WTC11 (cell line): ENCODE measurements at regions not wholly inside any gene's neighbourhood (a gene's known extent, or its start where the extent isn't known, plus 50 kb on each side); places are given as distances from the start of the nearest gene placed in this dataset.

Experiments
- ATAC-seq: fragments of 200-7000 bp; cut with Tn5 transposase; 2 replicates; pipeline ENCODE4 v1.10.0; 2021; ENCODE audit warnings: mild to moderate bottlenecking, moderate library complexity
- CTCF ChIA-PET: fragments of 300-600 bp; sonication (Branson Sonifier 250); formaldehyde crosslinking; loops from one replicate; lab custom pipeline; 2021; ENCODE audit warnings: antibody characterized with exemption; lab: Charles Lee
- POLR2A ChIA-PET: fragments of 350-600 bp; sonication (Branson Sonifier 250); formaldehyde crosslinking; loops from one replicate; lab custom pipeline; 2021; ENCODE audit warnings: antibody characterized with exemption; lab: Charles Lee
- DNase-seq: peaks from one replicate; pipeline ENCODE4 v3.0.0; 2021; ENCODE audit warnings: low spot score
- H3K27ac Mint-ChIP-seq: 2 replicates; pipeline ENCODE4 v1.8.0; 2021; ENCODE audit warnings: mixed read lengths
- H3K27me3 Mint-ChIP-seq: 2 replicates; pipeline ENCODE4 v1.8.0; 2021; ENCODE audit warnings: low read depth, mild to moderate bottlenecking, moderate library complexity, mixed read lengths
- H3K36me3 Mint-ChIP-seq: 2 replicates; pipeline ENCODE4 v1.8.0; 2021; ENCODE audit warnings: mixed read lengths
- H3K4me1 Mint-ChIP-seq: 2 replicates; pipeline ENCODE4 v1.8.0; 2022; ENCODE audit warnings: mixed read lengths
- H3K4me3 Mint-ChIP-seq: 2 replicates; pipeline ENCODE4 v1.8.0; 2021; ENCODE audit warnings: mild to moderate bottlenecking, moderate library complexity, mixed read lengths
- H3K9me3 Mint-ChIP-seq: 2 replicates; pipeline ENCODE4 v1.8.0; 2021; ENCODE audit warnings: mixed read lengths
- ESRRA ChIP-seq: sonication (generic); formaldehyde crosslinking; IDR thresholded peaks from 2 replicates; pipeline ENCODE4 v1.8.1; 2022; ENCODE audit warnings: mild to moderate bottlenecking, missing genetic modification reagents, borderline replicate concordance
- GRHL2 ChIP-seq: fragments of 250-450 bp; sonication (Bioruptor Pico); IDR thresholded peaks from 2 replicates; pipeline ENCODE4 v1.8.0; 2022; ENCODE audit warnings: mild to moderate bottlenecking, moderate library complexity; ENCODE audit not compliant: insufficient replicate concordance, severe bottlenecking
- GTF2I ChIP-seq: fragments of 250-450 bp; sonication (Bioruptor Pico); conservative IDR thresholded peaks from 2 replicates; pipeline ENCODE4 v1.4.0; 2021; ENCODE audit warnings: mild to moderate bottlenecking
- NFE2L1 ChIP-seq: sonication (generic); formaldehyde crosslinking; IDR thresholded peaks from 2 replicates; pipeline ENCODE4 v1.8.1; 2023; ENCODE audit warnings: missing genetic modification reagents
- NR2C2 ChIP-seq: sonication (generic); formaldehyde crosslinking; IDR thresholded peaks from 2 replicates; pipeline ENCODE4 v1.8.0; 2022; ENCODE audit warnings: mild to moderate bottlenecking, missing genetic modification reagents
- TCF7 ChIP-seq: sonication (generic); formaldehyde crosslinking; IDR thresholded peaks from 2 replicates; pipeline ENCODE4 v1.8.0; 2022; ENCODE audit warnings: mild to moderate bottlenecking, low read depth, missing genetic modification reagents, moderate library complexity
- TEAD4 ChIP-seq: sonication (generic); formaldehyde crosslinking; IDR thresholded peaks from 2 replicates; pipeline ENCODE4 v1.8.0; 2022; ENCODE audit warnings: mild to moderate bottlenecking, missing genetic modification reagents
- ZNF263 ChIP-seq: sonication (generic); formaldehyde crosslinking; IDR thresholded peaks from 2 replicates; pipeline ENCODE4 v1.8.1; 2022; ENCODE audit warnings: low read depth, mild to moderate bottlenecking, moderate library complexity, missing genetic modification reagents
- ZNF423 ChIP-seq: fragments of 250-450 bp; sonication (Bioruptor Pico); IDR thresholded peaks from 2 replicates; pipeline ENCODE4 v2.1.2; 2022; ENCODE audit warnings: mild to moderate bottlenecking, moderate library complexity
- TF ChIP-seq, protein P1 (sequence below): sonication (generic); formaldehyde crosslinking; IDR thresholded peaks from 2 replicates; pipeline ENCODE4 v1.8.0; 2023; ENCODE audit warnings: mild to moderate bottlenecking, missing genetic modification reagents
- TF ChIP-seq, protein P2 (sequence below): sonication (generic); formaldehyde crosslinking; conservative IDR thresholded peaks from 2 replicates; pipeline ENCODE4 v1.8.1; 2023; ENCODE audit warnings: mild to moderate bottlenecking, low read depth, missing genetic modification reagents, moderate library complexity
- TF ChIP-seq, protein P3 (sequence below): sonication (generic); formaldehyde crosslinking; IDR thresholded peaks from 2 replicates; pipeline ENCODE4 v1.8.0; 2022; ENCODE audit warnings: mild to moderate bottlenecking, missing genetic modification reagents
- TF ChIP-seq, protein P4 (sequence below): sonication (generic); formaldehyde crosslinking; IDR thresholded peaks from 2 replicates; pipeline ENCODE4 v1.8.0; 2022; ENCODE audit warnings: mild to moderate bottlenecking, missing genetic modification reagents
- TF ChIP-seq, protein P5 (sequence below): fragments of 250-450 bp; sonication (Bioruptor Pico); IDR thresholded peaks from 2 replicates; pipeline ENCODE4 v1.9.0; 2021; ENCODE audit warnings: moderate library complexity, mild to moderate bottlenecking, inconsistent platforms, borderline replicate concordance
- TF ChIP-seq, protein P6 (sequence below): sonication (generic); formaldehyde crosslinking; IDR thresholded peaks from 2 replicates; pipeline ENCODE4 v1.8.1; 2022; ENCODE audit warnings: mild to moderate bottlenecking, missing genetic modification reagents, moderate library complexity, borderline replicate concordance
- TF ChIP-seq, protein P7 (sequence below): sonication (generic); formaldehyde crosslinking; conservative IDR thresholded peaks from 2 replicates; pipeline ENCODE4 v1.8.1; 2022; ENCODE audit warnings: mild to moderate bottlenecking, missing genetic modification reagents
- TF ChIP-seq, protein P8 (sequence below): sonication (generic); formaldehyde crosslinking; IDR thresholded peaks from 2 replicates; pipeline ENCODE4 v1.8.0; 2023; ENCODE audit warnings: missing genetic modification reagents
- TF ChIP-seq, protein P9 (sequence below): sonication (generic); formaldehyde crosslinking; IDR thresholded peaks from 2 replicates; pipeline ENCODE4 v1.8.1; 2023; ENCODE audit warnings: mild to moderate bottlenecking, missing genetic modification reagents

DNA sequence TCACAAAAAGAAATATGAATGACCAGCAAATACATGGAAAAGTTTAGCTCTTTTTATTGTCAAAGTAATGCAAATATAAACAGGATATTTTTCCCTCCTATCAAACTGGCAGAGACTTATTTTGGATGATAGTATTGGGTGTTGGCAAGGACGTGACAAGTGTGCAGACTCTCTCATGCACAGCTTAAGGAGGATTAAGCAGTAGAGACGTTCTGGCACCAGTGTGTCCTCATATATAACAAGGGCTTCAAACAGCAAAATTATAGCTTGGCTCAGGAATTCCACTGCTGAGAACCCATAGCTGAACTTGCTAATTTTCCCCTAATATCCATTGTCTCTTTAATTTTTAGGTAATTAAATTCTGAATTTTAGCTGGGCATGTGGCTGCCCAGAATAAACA, 114.4 kb downstream of the FAM124B start (continued):
- TF ChIP-seq, protein P1, sequence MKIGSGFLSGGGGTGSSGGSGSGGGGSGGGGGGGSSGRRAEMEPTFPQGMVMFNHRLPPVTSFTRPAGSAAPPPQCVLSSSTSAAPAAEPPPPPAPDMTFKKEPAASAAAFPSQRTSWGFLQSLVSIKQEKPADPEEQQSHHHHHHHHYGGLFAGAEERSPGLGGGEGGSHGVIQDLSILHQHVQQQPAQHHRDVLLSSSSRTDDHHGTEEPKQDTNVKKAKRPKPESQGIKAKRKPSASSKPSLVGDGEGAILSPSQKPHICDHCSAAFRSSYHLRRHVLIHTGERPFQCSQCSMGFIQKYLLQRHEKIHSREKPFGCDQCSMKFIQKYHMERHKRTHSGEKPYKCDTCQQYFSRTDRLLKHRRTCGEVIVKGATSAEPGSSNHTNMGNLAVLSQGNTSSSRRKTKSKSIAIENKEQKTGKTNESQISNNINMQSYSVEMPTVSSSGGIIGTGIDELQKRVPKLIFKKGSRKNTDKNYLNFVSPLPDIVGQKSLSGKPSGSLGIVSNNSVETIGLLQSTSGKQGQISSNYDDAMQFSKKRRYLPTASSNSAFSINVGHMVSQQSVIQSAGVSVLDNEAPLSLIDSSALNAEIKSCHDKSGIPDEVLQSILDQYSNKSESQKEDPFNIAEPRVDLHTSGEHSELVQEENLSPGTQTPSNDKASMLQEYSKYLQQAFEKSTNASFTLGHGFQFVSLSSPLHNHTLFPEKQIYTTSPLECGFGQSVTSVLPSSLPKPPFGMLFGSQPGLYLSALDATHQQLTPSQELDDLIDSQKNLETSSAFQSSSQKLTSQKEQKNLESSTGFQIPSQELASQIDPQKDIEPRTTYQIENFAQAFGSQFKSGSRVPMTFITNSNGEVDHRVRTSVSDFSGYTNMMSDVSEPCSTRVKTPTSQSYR (CRISPR knock-in tag) = no peak
- TF ChIP-seq TEAD4 = no peak
- TF ChIP-seq, protein P2, sequence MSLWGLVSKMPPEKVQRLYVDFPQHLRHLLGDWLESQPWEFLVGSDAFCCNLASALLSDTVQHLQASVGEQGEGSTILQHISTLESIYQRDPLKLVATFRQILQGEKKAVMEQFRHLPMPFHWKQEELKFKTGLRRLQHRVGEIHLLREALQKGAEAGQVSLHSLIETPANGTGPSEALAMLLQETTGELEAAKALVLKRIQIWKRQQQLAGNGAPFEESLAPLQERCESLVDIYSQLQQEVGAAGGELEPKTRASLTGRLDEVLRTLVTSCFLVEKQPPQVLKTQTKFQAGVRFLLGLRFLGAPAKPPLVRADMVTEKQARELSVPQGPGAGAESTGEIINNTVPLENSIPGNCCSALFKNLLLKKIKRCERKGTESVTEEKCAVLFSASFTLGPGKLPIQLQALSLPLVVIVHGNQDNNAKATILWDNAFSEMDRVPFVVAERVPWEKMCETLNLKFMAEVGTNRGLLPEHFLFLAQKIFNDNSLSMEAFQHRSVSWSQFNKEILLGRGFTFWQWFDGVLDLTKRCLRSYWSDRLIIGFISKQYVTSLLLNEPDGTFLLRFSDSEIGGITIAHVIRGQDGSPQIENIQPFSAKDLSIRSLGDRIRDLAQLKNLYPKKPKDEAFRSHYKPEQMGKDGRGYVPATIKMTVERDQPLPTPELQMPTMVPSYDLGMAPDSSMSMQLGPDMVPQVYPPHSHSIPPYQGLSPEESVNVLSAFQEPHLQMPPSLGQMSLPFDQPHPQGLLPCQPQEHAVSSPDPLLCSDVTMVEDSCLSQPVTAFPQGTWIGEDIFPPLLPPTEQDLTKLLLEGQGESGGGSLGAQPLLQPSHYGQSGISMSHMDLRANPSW = no peak
- TF ChIP-seq NR2C2 (CRISPR knock-in tag) = no peak
- TF ChIP-seq, protein P3, sequence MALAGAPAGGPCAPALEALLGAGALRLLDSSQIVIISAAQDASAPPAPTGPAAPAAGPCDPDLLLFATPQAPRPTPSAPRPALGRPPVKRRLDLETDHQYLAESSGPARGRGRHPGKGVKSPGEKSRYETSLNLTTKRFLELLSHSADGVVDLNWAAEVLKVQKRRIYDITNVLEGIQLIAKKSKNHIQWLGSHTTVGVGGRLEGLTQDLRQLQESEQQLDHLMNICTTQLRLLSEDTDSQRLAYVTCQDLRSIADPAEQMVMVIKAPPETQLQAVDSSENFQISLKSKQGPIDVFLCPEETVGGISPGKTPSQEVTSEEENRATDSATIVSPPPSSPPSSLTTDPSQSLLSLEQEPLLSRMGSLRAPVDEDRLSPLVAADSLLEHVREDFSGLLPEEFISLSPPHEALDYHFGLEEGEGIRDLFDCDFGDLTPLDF (CRISPR knock-in tag) = no peak
- TF ChIP-seq, protein P4, sequence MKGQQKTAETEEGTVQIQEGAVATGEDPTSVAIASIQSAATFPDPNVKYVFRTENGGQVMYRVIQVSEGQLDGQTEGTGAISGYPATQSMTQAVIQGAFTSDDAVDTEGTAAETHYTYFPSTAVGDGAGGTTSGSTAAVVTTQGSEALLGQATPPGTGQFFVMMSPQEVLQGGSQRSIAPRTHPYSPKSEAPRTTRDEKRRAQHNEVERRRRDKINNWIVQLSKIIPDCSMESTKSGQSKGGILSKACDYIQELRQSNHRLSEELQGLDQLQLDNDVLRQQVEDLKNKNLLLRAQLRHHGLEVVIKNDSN (CRISPR knock-in tag) = no peak
- no peak for TF ChIP-seq NFE2L1
- no peak for TF ChIP-seq ESRRA (CRISPR knock-in tag)
- TF ChIP-seq ZNF263 (CRISPR knock-in tag) = no peak
- TF ChIP-seq, protein P5, sequence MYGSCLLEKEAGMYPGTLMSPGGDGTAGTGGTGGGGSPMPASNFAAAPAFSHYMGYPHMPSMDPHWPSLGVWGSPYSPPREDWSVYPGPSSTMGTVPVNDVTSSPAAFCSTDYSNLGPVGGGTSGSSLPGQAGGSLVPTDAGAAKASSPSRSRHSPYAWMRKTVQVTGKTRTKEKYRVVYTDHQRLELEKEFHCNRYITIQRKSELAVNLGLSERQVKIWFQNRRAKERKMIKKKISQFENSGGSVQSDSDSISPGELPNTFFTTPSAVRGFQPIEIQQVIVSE = no peak
- TF ChIP-seq, all 79 proteins: peak for 0

DNA sequence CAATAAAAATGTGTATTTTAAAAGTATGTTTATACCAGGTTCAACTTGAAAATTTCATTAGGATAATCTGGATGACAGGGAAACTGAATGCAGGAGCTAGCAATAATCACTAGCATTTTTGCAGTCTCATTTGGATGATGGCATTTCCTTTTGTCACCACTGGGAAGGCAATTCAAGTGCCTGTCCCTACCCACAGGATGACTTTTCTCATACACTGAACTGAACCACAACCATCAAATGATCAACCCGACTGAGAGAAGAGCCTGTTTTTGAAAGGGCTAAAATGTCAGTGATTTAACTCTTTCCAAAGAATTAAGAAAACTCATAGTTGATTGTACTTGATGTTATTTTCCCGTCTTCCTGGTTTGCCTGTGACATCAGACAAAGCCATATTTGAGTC, 115.0 kb downstream of the FAM124B start:
- POLR2A ChIA-PET = no interaction called here
- TF ChIP-seq, protein P6, sequence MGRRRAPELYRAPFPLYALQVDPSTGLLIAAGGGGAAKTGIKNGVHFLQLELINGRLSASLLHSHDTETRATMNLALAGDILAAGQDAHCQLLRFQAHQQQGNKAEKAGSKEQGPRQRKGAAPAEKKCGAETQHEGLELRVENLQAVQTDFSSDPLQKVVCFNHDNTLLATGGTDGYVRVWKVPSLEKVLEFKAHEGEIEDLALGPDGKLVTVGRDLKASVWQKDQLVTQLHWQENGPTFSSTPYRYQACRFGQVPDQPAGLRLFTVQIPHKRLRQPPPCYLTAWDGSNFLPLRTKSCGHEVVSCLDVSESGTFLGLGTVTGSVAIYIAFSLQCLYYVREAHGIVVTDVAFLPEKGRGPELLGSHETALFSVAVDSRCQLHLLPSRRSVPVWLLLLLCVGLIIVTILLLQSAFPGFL = no peak
- TF ChIP-seq GTF2I = no peak
- TF ChIP-seq ESRRA (CRISPR knock-in tag) = no peak
- TF ChIP-seq, protein P7, sequence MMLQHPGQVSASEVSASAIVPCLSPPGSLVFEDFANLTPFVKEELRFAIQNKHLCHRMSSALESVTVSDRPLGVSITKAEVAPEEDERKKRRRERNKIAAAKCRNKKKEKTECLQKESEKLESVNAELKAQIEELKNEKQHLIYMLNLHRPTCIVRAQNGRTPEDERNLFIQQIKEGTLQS (CRISPR knock-in tag) = no peak
- TF ChIP-seq TCF7 = no peak
- TF ChIP-seq, protein P8, sequence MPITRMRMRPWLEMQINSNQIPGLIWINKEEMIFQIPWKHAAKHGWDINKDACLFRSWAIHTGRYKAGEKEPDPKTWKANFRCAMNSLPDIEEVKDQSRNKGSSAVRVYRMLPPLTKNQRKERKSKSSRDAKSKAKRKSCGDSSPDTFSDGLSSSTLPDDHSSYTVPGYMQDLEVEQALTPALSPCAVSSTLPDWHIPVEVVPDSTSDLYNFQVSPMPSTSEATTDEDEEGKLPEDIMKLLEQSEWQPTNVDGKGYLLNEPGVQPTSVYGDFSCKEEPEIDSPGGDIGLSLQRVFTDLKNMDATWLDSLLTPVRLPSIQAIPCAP (CRISPR knock-in tag) = no peak
- no peak for TF ChIP-seq GRHL2 (CRISPR knock-in tag)
- TF ChIP-seq, protein P5 = no peak
- TF ChIP-seq, protein P9, sequence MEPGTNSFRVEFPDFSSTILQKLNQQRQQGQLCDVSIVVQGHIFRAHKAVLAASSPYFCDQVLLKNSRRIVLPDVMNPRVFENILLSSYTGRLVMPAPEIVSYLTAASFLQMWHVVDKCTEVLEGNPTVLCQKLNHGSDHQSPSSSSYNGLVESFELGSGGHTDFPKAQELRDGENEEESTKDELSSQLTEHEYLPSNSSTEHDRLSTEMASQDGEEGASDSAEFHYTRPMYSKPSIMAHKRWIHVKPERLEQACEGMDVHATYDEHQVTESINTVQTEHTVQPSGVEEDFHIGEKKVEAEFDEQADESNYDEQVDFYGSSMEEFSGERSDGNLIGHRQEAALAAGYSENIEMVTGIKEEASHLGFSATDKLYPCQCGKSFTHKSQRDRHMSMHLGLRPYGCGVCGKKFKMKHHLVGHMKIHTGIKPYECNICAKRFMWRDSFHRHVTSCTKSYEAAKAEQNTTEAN (CRISPR knock-in tag) = no peak
- TF ChIP-seq ZNF423 (CRISPR knock-in tag) = no peak
- TF ChIP-seq, all 79 proteins: peak for 0
- H3K27me3 Mint-ChIP-seq = no peaks in the 10 kb centered on the region
- no peak for DNase-seq
- H3K4me3 Mint-ChIP-seq = no peak overlapping the region
- H3K9me3 Mint-ChIP-seq = no peaks in the 10 kb centered on the region
- CTCF ChIA-PET = interaction anchor here (0.6 to 8.7 kb wide), 8 partner anchors 73 to 334 kb away, joined by 4 to 130 read pairs (median 4); no protein-coding TSS in a partner anchor
- peak; percentile 69; the same call in 1 of the 2 replicates for ATAC-seq
- H3K27ac Mint-ChIP-seq = no peak overlapping the region
- H3K4me1 Mint-ChIP-seq = no peaks in the 10 kb centered on the region; the same call in 1 of the 2 replicates
- H3K36me3 Mint-ChIP-seq = no peaks in the 10 kb centered on the region
